Adrenal gland (tissue), 5 donors: ENCODE measurements at regions not wholly inside any gene's neighbourhood (a gene's known extent, or its start where the extent isn't known, plus 50 kb on each side); places are given as distances from the start of the nearest gene placed in this dataset.

Experiments
- POLR2A ChIP-seq, 2 donors: fragments of 450-650 bp; IDR thresholded peaks; one replicate each; pipeline ENCODE4 v1.6.1; 2017; ENCODE audit warnings: antibody characterized with exemption in 2 of 2, mild to moderate bottlenecking in 2 of 2, moderate library complexity in 1 of 2
- TF ChIP-seq, protein P1 (sequence below), 6 experiments: fragments of 450-650 bp in 4 of 6; fragments of 200-600 bp in 2 of 6; sonication (generic) in 1 of 6; IDR thresholded peaks; 1 replicate in 5 of 6; 2 replicates in 1 of 6; pipeline versions ENCODE4 v1.5.1 to v1.8.0; 2016 to 2021; ENCODE audit warnings: antibody characterized with exemption in 6 of 6, mild to moderate bottlenecking in 2 of 6, moderate library complexity in 1 of 6
- donor health status: DM: no; HTN: no; CAD: no.

DNA sequence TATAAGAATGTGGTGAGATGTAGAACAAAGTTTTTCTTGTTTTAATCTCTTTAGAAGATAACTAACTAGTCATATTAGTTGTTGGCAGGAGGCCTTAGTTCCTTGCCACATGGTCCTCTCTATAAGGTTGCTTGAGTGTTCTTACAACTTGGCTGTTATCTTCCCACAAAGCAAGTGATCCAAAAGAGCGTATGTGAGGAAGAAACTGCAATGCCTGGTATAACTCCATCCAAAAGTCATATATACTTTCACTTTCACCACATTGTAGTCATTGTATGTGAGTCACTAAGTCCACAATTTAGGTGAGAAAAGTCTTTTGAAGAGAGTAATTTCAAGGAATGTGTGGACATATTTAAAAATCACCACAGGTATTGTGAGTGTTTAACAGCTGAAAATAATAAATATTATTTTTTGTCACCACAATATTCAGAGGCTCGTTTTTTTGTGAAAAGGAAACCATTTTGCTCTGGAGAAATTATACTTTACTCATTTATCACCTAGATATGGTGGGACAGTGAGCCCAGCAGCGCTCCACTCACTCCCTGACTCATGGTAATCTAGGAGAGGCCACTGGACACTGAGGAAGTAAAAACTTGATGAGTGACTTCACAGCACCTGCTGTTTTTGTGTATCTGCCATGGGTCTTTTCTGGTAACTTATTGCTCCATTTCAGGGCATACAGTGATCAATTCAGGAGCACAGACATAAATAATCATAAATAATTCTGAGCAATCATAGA lies 369.4 kb upstream of the NDST3 start:
- TF ChIP-seq, protein P1, sequence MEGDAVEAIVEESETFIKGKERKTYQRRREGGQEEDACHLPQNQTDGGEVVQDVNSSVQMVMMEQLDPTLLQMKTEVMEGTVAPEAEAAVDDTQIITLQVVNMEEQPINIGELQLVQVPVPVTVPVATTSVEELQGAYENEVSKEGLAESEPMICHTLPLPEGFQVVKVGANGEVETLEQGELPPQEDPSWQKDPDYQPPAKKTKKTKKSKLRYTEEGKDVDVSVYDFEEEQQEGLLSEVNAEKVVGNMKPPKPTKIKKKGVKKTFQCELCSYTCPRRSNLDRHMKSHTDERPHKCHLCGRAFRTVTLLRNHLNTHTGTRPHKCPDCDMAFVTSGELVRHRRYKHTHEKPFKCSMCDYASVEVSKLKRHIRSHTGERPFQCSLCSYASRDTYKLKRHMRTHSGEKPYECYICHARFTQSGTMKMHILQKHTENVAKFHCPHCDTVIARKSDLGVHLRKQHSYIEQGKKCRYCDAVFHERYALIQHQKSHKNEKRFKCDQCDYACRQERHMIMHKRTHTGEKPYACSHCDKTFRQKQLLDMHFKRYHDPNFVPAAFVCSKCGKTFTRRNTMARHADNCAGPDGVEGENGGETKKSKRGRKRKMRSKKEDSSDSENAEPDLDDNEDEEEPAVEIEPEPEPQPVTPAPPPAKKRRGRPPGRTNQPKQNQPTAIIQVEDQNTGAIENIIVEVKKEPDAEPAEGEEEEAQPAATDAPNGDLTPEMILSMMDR (IDR thresholded peaks at IDR 0.05): no peak
- TF ChIP-seq POLR2A (IDR thresholded peaks at IDR 0.05): no peak
